CD4-positive, alpha-beta memory T cell (primary cell): ENCODE measurements at regions not wholly inside any gene's neighbourhood (a gene's known extent, or its start where the extent isn't known, plus 50 kb on each side); places are given as distances from the start of the nearest gene placed in this dataset.

ENCODE experiments used
- CTCF ChIA-PET: fragments of 350-600 bp; sonication (Branson Sonifier 250); formaldehyde crosslinking; loops from one replicate; lab custom pipeline; 2021; ENCODE audit warnings: inconsistent platforms; ENCODE audit not compliant: partially characterized antibody; lab: Charles Lee
- POLR2A ChIA-PET: fragments of 350-600 bp; sonication (Branson Sonifier 250); formaldehyde crosslinking; loops from one replicate; lab custom pipeline; 2021; ENCODE audit not compliant: partially characterized antibody; lab: Charles Lee
- DNase-seq, 5 donors: peaks; one replicate each; pipeline versions ENCODE4 v3.0.0 to v3.0.0-alpha.2; 2020 to 2022; ENCODE audit warnings: mixed read lengths in 1 of 5
- H3K27ac ChIP-seq: one replicate; pipeline ENCODE4 v1.7.0; 2013; ENCODE audit warnings: low read depth, low read length
- H3K27me3 ChIP-seq: 2 replicates; pipeline ENCODE4 v1.7.0; 2013; ENCODE audit warnings: mild to moderate bottlenecking, low read length, moderate library complexity; ENCODE audit not compliant: insufficient read depth
- H3K36me3 ChIP-seq: 2 replicates; pipeline ENCODE4 v1.7.0; 2013; ENCODE audit warnings: mild to moderate bottlenecking, low read length, moderate library complexity; ENCODE audit not compliant: insufficient read depth
- H3K4me1 ChIP-seq: 2 replicates; pipeline ENCODE4 v1.7.0; 2013; ENCODE audit warnings: mild to moderate bottlenecking, low read length, moderate library complexity; ENCODE audit not compliant: insufficient read depth
- H3K4me3 ChIP-seq, 2 donors: one replicate each; pipeline ENCODE4 v1.7.0; 2013; ENCODE audit warnings: low read length in 2 of 2, mild to moderate bottlenecking in 1 of 2
- H3K9me3 ChIP-seq, 2 donors: one replicate each; pipeline ENCODE4 v1.7.0; 2013; ENCODE audit warnings: low read length in 2 of 2, control low read depth in 1 of 2; ENCODE audit not compliant: control insufficient read depth in 1 of 2
- H3K27ac Mint-ChIP-seq, 7 donors: one replicate each; pipeline ENCODE4 v1.8.0; 2020 to 2021; ENCODE audit warnings: mixed read lengths in 7 of 7, mild to moderate bottlenecking in 6 of 7, inconsistent platforms in 3 of 7, moderate library complexity in 3 of 7
- H3K27me3 Mint-ChIP-seq, 2 donors: one replicate each; pipeline ENCODE4 v1.8.0; 2020 to 2021; ENCODE audit warnings: mixed read lengths in 2 of 2
- H3K36me3 Mint-ChIP-seq, 2 donors: one replicate each; pipeline ENCODE4 v1.8.0; 2020 to 2021; ENCODE audit warnings: mixed read lengths in 2 of 2, inconsistent platforms in 1 of 2, mild to moderate bottlenecking in 1 of 2
- H3K4me1 Mint-ChIP-seq, 4 donors: one replicate each; pipeline ENCODE4 v1.8.0; 2020 to 2021; ENCODE audit warnings: mixed read lengths in 4 of 4, mild to moderate bottlenecking in 1 of 4
- H3K4me3 Mint-ChIP-seq, 8 donors: one replicate each; pipeline ENCODE4 v1.8.0; 2020 to 2021; ENCODE audit warnings: mixed read lengths in 8 of 8, mild to moderate bottlenecking in 7 of 8, moderate library complexity in 6 of 8, inconsistent platforms in 3 of 8
- H3K9me3 Mint-ChIP-seq, 8 donors: one replicate each; pipeline ENCODE4 v1.8.0; 2020 to 2021; ENCODE audit warnings: mixed read lengths in 8 of 8, mild to moderate bottlenecking in 5 of 8, inconsistent platforms in 3 of 8, moderate library complexity in 1 of 8
- intact Hi-C: fragments of 100-400 bp; cut with micrococcal nuclease; formaldehyde crosslinking; loops from one replicate; pipeline ENCODE4 v1.15.1; 2023

DNA sequence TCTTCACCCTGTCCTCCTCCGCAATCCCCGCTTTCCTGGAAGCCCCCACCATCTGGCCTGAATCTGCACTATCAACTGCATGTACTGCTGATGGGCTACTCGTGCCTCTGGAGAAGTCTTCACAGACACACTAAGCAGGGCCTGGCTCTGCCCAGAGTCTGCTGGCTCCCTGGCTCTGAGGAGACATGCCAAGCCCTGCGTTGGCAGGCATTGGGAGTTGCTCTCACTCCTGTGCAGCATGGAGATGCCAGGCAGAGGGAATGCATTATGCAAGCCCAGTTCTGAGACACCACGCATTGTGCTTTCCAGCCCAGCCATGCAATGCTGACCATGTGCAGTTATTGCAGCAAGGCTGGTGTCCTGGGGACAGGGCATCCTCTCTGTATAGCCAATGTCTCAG, 314.6 kb downstream of the CXCL12 start:
- Histone ChIP-seq H3K27ac (no peak overlapping the region), H3K4me3 (no peak overlapping the region), H3K4me1 (no peaks in the 10 kb centered on the region), H3K36me3 (no peaks in the 10 kb centered on the region), H3K27me3 (no peaks in the 10 kb centered on the region), H3K9me3 (no peaks in the 10 kb centered on the region)
- ChIA-PET POLR2A (no interaction called here), CTCF (no interaction called here)
- H3K36me3 Mint-ChIP-seq, result no peaks in the 10 kb centered on the region
- H3K27ac Mint-ChIP-seq, result no peak overlapping the region
- peaks cover 0 to 3% (median 0%) of the 10 kb centered on the region in 8 donors for H3K9me3 Mint-ChIP-seq
- no peaks in the 10 kb centered on the region for H3K4me1 Mint-ChIP-seq
- H3K4me3 Mint-ChIP-seq, result no peak overlapping the region
- H3K27me3 Mint-ChIP-seq, result peaks cover 0 to 2% of the 10 kb centered on the region in 2 donors
- intact Hi-C loops, result no loop called here
- DNase-seq, result no peak

DNA sequence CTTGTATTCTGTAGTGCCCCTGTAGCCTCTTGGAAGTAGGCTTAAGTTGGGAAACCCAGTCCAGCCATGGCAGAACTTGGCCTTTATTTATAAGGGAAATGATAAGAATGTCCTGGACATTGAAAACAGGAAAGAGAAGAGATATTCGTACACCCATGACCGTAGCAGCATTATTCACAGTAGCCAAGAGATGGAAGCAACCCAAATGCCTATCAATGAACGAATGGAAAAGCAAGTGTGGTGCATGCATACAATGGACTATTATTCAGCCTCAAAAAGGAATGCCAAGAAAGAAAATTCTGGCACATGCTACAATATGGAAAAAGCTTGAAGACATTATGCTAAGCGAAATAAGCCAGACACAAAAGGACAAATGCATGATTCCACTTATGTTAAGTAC, 315.3 kb downstream of the CXCL12 start:
- Mint-ChIP-seq H3K27ac (no peak overlapping the region), H3K27me3 (no peaks in the 10 kb centered on the region), H3K9me3 (peaks cover 0 to 1% (median 0%) of the 10 kb centered on the region in 8 donors), H3K4me3 (no peak overlapping the region), H3K4me1 (no peaks in the 10 kb centered on the region), H3K36me3 (no peaks in the 10 kb centered on the region)
- DNase-seq, result no peak
- Histone ChIP-seq H3K27me3 (no peaks in the 10 kb centered on the region), H3K36me3 (no peaks in the 10 kb centered on the region), H3K4me3 (no peak overlapping the region), H3K27ac (no peak overlapping the region), H3K4me1 (no peaks in the 10 kb centered on the region), H3K9me3 (no peaks in the 10 kb centered on the region)
- ChIA-PET POLR2A (no interaction called here), CTCF (no interaction called here)
- intact Hi-C loops, result no loop called here

GRCh38 chr10:44068716-44069482, 316.0 kb downstream of the CXCL12 start:
- ChIA-PET CTCF (no interaction called here), POLR2A (no interaction called here)
- Mint-ChIP-seq H3K4me3 (no peak overlapping the region), H3K36me3 (no peaks in the 10 kb centered on the region), H3K4me1 (no peaks in the 10 kb centered on the region), H3K9me3 (no peaks in the 10 kb centered on the region), H3K27ac (no peak overlapping the region), H3K27me3 (no peaks in the 10 kb centered on the region)
- H3K27me3 ChIP-seq, result no peaks in the 10 kb centered on the region
- no peak overlapping the region for H3K27ac ChIP-seq
- H3K4me1 ChIP-seq, result no peaks in the 10 kb centered on the region
- H3K36me3 ChIP-seq, result no peaks in the 10 kb centered on the region
- H3K9me3 ChIP-seq, result no peaks in the 10 kb centered on the region
- intact Hi-C loops, result no loop called here
- H3K4me3 ChIP-seq, result no peak overlapping the region
- no peak for DNase-seq

DNA sequence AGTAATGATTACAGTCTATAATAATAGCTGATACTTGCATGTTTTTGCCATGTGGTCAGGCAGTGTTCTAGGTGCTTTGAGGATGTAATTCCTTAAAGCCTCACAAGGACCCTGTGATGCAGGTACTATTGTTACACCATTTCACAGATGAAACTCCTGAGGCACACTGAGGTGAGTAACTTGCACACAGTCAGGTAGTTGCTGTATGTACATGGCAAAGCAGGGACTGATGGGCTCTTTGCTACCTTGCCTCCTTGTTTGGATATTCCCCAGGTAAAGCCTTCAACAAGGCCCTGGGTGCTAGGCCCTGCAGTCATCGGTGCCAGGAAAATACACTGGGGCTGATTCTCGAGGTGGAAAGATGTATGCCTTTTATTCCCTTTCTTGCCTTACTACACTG, 317.5 kb downstream of the CXCL12 start:
- CTCF ChIA-PET, result no interaction called here
- Histone ChIP-seq H3K4me3 (no peak overlapping the region), H3K27ac (no peak overlapping the region), H3K9me3 (no peaks in the 10 kb centered on the region), H3K4me1 (no peaks in the 10 kb centered on the region), H3K36me3 (no peaks in the 10 kb centered on the region), H3K27me3 (no peaks in the 10 kb centered on the region)
- H3K27me3 Mint-ChIP-seq, result peaks cover 0 to under 1% of the 10 kb centered on the region in 2 donors
- DNase-seq, result no peak
- no peaks in the 10 kb centered on the region for H3K4me1 Mint-ChIP-seq
- H3K4me3 Mint-ChIP-seq, result no peak overlapping the region
- POLR2A ChIA-PET, result no interaction called here
- H3K27ac Mint-ChIP-seq, result no peak overlapping the region
- H3K9me3 Mint-ChIP-seq, result no peaks in the 10 kb centered on the region
- intact Hi-C loops, result no loop called here
- no peaks in the 10 kb centered on the region for H3K36me3 Mint-ChIP-seq

GRCh38 chr10:44066527-44067255, 318.2 kb downstream of the CXCL12 start:
- intact Hi-C loops, result no loop called here
- POLR2A ChIA-PET, result no interaction called here
- CTCF ChIA-PET, result no interaction called here

GRCh38 chr10:44065788-44066526, 318.9 kb downstream of the CXCL12 start:
- Histone ChIP-seq H3K4me1 (no peaks in the 10 kb centered on the region), H3K27ac (no peak overlapping the region), H3K4me3 (no peak overlapping the region), H3K9me3 (no peaks in the 10 kb centered on the region), H3K27me3 (no peaks in the 10 kb centered on the region), H3K36me3 (no peaks in the 10 kb centered on the region)
- CTCF ChIA-PET, result no interaction called here
- Mint-ChIP-seq H3K27me3 (peaks cover 0 to 4% of the 10 kb centered on the region in 2 donors), H3K36me3 (no peaks in the 10 kb centered on the region), H3K4me3 (no peak overlapping the region), H3K27ac (no peak overlapping the region), H3K4me1 (no peaks in the 10 kb centered on the region), H3K9me3 (no peaks in the 10 kb centered on the region)
- intact Hi-C loops, result no loop called here
- DNase-seq, result no peak
- POLR2A ChIA-PET, result no interaction called here

More at GRCh38 chr10:44066527-44067255, 318.2 kb downstream of the CXCL12 start:
- Mint-ChIP-seq H3K36me3 (no peaks in the 10 kb centered on the region), H3K27me3 (peaks cover 0 to 2% of the 10 kb centered on the region in 2 donors), H3K4me3 (no peak overlapping the region), H3K4me1 (no peaks in the 10 kb centered on the region), H3K27ac (no peak overlapping the region), H3K9me3 (no peaks in the 10 kb centered on the region)
- no peaks in the 10 kb centered on the region for H3K4me1 ChIP-seq
- no peak for DNase-seq
- H3K27me3 ChIP-seq, result no peaks in the 10 kb centered on the region
- H3K9me3 ChIP-seq, result no peaks in the 10 kb centered on the region
- H3K4me3 ChIP-seq, result no peak overlapping the region
- H3K27ac ChIP-seq, result no peak overlapping the region
- no peaks in the 10 kb centered on the region for H3K36me3 ChIP-seq
